B cell (primary cell): ENCODE measurements at regions not wholly inside any gene's neighbourhood (a gene's known extent, or its start where the extent isn't known, plus 50 kb on each side); places are given as distances from the start of the nearest gene placed in this dataset.

Experiments
- ATAC-seq: fragments of 200-7000 bp; cut with Tn5 transposase; one replicate; pipeline ENCODE4 v1.10.0; 2021; ENCODE audit warnings: low read depth, mild to moderate bottlenecking, moderate number of reproducible peaks, moderate library complexity
- CTCF ChIA-PET: fragments of 350-600 bp; sonication (Branson Sonifier 250); formaldehyde crosslinking; loops from one replicate; lab custom pipeline; 2021; ENCODE audit warnings: antibody characterized with exemption, inconsistent platforms; lab: Charles Lee
- POLR2A ChIA-PET: fragments of 350-600 bp; sonication (Branson Sonifier 250); formaldehyde crosslinking; loops from one replicate; lab custom pipeline; 2021; ENCODE audit warnings: antibody characterized with exemption; lab: Charles Lee
- DNase-seq: peaks from one replicate; pipeline ENCODE4 v3.0.0; 2013
- H2AFZ ChIP-seq: 2 replicates; pipeline ENCODE4 v1.6.1; 2012; ENCODE audit warnings: mild to moderate bottlenecking, low read depth, low read length; ENCODE audit not compliant: insufficient read depth, poor library complexity, severe bottlenecking
- H3K27ac ChIP-seq, 2 donors: 1 replicate in 1 of 2; 2 replicates in 1 of 2; pipeline ENCODE4 v1.5.1; 2012 to 2013; ENCODE audit warnings: low read length in 2 of 2, mild to moderate bottlenecking in 2 of 2, moderate library complexity in 1 of 2
- H3K27me3 ChIP-seq, 4 experiments: fragments of 200-600 bp in 1 of 4; sonication (generic) in 1 of 4; replicated peaks in 1 of 4; 1 replicate in 2 of 4; 2 replicates in 2 of 4; pipeline versions ENCODE4 v1.6.1 to v1.7.0; 2013 to 2016; ENCODE audit warnings: low read length in 3 of 4, mild to moderate bottlenecking in 2 of 4, mixed read lengths in 1 of 4, moderate library complexity in 1 of 4; ENCODE audit not compliant: insufficient read depth in 4 of 4, control insufficient read depth in 3 of 4; ENCODE audit errors: control extremely low read depth in 1 of 4
- H3K36me3 ChIP-seq, 2 experiments: replicated peaks in 1 of 2; 1 replicate in 1 of 2; 2 replicates in 1 of 2; pipeline versions ENCODE4 v1.6.1 to v1.7.1; 2013; ENCODE audit warnings: low read length in 1 of 2; ENCODE audit not compliant: insufficient read depth in 2 of 2, control insufficient read depth in 1 of 2; ENCODE audit errors: control extremely low read depth in 1 of 2, extremely low read depth in 1 of 2
- H3K4me1 ChIP-seq, 2 donors: fragments of 200-600 bp in 1 of 2; sonication (generic) in 1 of 2; 1 replicate in 1 of 2; 2 replicates in 1 of 2; pipeline versions ENCODE4 v1.5.1 to v1.6.1; 2013 to 2017; ENCODE audit warnings: low read length in 2 of 2; ENCODE audit not compliant: control insufficient read depth in 2 of 2, insufficient read depth in 2 of 2
- H3K4me2 ChIP-seq: replicated peaks from 2 replicates; pipeline ENCODE3; 2012; ENCODE audit warnings: mild to moderate bottlenecking, low read depth, low read length; ENCODE audit not compliant: poor library complexity, severe bottlenecking
- H3K4me3 ChIP-seq, 5 experiments: fragments of 200-600 bp in 1 of 5; sonication (generic) in 1 of 5; 1 replicate in 3 of 5; 2 replicates in 2 of 5; pipeline versions ENCODE4 v1.5.1 to v1.7.0; 2011 to 2016; ENCODE audit warnings: low read length in 4 of 5, mild to moderate bottlenecking in 4 of 5, low read depth in 2 of 5, control low read depth in 1 of 5, moderate library complexity in 1 of 5; ENCODE audit not compliant: insufficient read depth in 1 of 5; ENCODE audit errors: control extremely low read depth in 1 of 5, extremely low read depth in 1 of 5
- H3K79me2 ChIP-seq: fragments of 200-600 bp; sonication (generic); one replicate; pipeline ENCODE4 v1.6.0; 2016; ENCODE audit warnings: low read length; ENCODE audit not compliant: control insufficient read depth, insufficient read depth
- H3K9ac ChIP-seq: fragments of 200-600 bp; sonication (generic); 2 replicates; pipeline ENCODE4 v1.6.1; 2017; ENCODE audit warnings: mild to moderate bottlenecking, low read length, moderate library complexity
- H3K9me3 ChIP-seq, 3 donors: one replicate each; pipeline versions ENCODE4 v1.6.1 to v1.7.1; 2013; ENCODE audit warnings: low read length in 2 of 3; ENCODE audit not compliant: control insufficient read depth in 2 of 3, insufficient read depth in 1 of 3; ENCODE audit errors: control extremely low read depth in 1 of 3
- H4K20me1 ChIP-seq: 2 replicates; pipeline ENCODE4 v1.6.0; 2012; ENCODE audit warnings: mild to moderate bottlenecking, low read length; ENCODE audit not compliant: insufficient read depth, control insufficient read depth, poor library complexity, severe bottlenecking
- H3K27ac Mint-ChIP-seq: one replicate; pipeline ENCODE4 v1.8.0; 2021; ENCODE audit warnings: mixed read lengths
- H3K27me3 Mint-ChIP-seq: one replicate; pipeline ENCODE4 v1.8.0; 2021; ENCODE audit warnings: mixed read lengths
- H3K4me1 Mint-ChIP-seq: one replicate; pipeline ENCODE4 v1.8.0; 2021; ENCODE audit warnings: mixed read lengths
- H3K4me3 Mint-ChIP-seq: one replicate; pipeline ENCODE4 v1.8.0; 2021; ENCODE audit warnings: mixed read lengths
- H3K9me3 Mint-ChIP-seq: one replicate; pipeline ENCODE4 v1.8.0; 2022; ENCODE audit warnings: mixed read lengths; ENCODE audit not compliant: insufficient read depth
- EZH2 ChIP-seq: IDR thresholded peaks from 2 replicates; pipeline ENCODE4 v1.6.1; 2012; ENCODE audit warnings: borderline replicate concordance, low read depth, mild to moderate bottlenecking, moderate library complexity, low read length; ENCODE audit not compliant: insufficient read depth, poor library complexity, severe bottlenecking
- WGBS: methylation state at CpG from one replicate; pipeline ENCODE4 v1.1.5; 2013; ENCODE audit warnings: missing lambda C conversion rate; ENCODE audit not compliant: insufficient coverage; 5-methylcytosine and 5-hydroxymethylcytosine counted together
- intact Hi-C: fragments of 100-400 bp; cut with micrococcal nuclease; formaldehyde crosslinking; loops from one replicate; pipeline ENCODE4 v1.10.0; 2022
- TF ChIP-seq, protein P1 (sequence below): fragments of 200-600 bp; IDR thresholded peaks from one replicate; pipeline ENCODE4 v1.8.0; 2022; ENCODE audit warnings: antibody characterized with exemption, mild to moderate bottlenecking

DNA sequence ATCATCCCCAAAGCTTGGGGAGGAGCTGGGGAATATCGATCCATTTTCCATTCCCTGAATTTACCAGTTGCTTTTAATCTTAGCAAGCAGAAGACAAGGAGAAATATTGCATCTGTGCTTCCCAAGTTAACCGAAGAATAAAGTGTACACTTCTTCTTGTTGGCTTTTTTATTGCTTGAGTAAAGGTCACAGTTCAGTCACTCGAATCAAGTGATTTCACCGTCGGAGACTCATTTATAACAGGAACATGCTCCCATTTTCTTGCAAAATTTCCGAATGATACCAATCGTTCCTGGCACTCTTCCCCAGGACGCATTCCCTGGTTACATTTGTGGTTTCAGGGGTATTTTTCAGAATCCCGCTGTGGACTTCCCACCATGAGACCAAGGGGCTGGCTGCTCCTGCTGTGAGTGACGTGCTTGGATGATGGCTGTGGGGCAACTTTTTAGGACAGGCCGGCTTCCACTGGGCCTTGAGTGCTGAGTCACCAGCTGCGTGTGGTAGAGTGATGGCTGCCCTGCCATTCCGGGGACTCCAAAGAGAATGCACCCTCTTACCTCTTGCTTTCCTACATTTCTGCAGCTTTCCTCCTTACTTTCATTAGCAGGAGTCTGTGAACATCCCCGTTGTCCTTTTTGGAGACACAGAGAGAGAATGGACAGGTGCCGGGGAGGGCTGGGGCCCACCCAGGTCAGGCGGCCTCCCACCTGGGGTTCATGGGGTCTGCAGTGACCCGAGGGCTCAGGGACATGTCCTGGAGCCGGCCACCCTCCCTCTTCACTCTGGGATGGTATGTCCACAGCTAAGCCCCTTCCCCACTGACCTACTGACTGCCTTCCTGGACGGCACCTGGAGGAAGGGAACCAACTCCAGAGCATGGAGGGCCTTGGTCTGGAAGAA lies 60.7 kb upstream of the HDAC4 start:
- no peak for ATAC-seq
- Histone ChIP-seq H3K4me2 (no peak overlapping the region), H3K9me3 (no peaks in the 10 kb centered on the region), H3K4me3 (no peak overlapping the region), H3K4me1 (no peaks in the 10 kb centered on the region), H2AFZ (no peak overlapping the region), H3K79me2 (no peaks in the 10 kb centered on the region), H3K27me3 (peaks cover 0 to 9% (median 0%) of the 10 kb centered on the region in 4 experiments), H3K36me3 (no peaks in the 10 kb centered on the region), H3K27ac (no peak overlapping the region), H3K9ac (no peak overlapping the region), H4K20me1 (no peaks in the 10 kb centered on the region)
- Mint-ChIP-seq H3K4me3 (no peak overlapping the region), H3K27me3 (peaks cover 11% of the 10 kb centered on the region), H3K9me3 (no peaks in the 10 kb centered on the region), H3K4me1 (no peaks in the 10 kb centered on the region), H3K27ac (no peak overlapping the region)
- CTCF ChIA-PET, result no interaction called here
- intact Hi-C loops, result no loop called here
- POLR2A ChIA-PET, result no interaction called here
- no peak for DNase-seq
- TF ChIP-seq, protein P1, sequence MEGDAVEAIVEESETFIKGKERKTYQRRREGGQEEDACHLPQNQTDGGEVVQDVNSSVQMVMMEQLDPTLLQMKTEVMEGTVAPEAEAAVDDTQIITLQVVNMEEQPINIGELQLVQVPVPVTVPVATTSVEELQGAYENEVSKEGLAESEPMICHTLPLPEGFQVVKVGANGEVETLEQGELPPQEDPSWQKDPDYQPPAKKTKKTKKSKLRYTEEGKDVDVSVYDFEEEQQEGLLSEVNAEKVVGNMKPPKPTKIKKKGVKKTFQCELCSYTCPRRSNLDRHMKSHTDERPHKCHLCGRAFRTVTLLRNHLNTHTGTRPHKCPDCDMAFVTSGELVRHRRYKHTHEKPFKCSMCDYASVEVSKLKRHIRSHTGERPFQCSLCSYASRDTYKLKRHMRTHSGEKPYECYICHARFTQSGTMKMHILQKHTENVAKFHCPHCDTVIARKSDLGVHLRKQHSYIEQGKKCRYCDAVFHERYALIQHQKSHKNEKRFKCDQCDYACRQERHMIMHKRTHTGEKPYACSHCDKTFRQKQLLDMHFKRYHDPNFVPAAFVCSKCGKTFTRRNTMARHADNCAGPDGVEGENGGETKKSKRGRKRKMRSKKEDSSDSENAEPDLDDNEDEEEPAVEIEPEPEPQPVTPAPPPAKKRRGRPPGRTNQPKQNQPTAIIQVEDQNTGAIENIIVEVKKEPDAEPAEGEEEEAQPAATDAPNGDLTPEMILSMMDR, result no peak
- TF ChIP-seq EZH2, result no peak
- 94% methylated on average over 11 of the region's 19 CpGs for WGBS

DNA sequence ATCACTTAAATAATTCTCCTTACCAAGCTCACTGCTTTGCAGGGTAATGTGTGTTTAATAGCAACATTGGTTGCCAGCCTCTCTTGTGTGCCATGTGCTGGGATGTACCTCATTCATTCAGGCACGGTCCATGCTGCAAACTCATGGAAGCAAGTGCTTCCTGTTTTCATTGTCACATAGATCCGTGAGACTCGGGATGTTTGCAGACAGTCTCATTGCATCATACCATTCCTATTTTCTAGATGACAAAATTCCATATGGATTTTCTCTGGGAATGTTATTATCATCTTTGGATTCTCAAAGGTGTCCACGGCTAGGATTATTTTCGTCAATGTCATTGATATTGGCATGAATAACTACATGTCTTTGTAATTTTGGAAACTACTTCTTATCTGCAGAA lies 60.0 kb upstream of the HDAC4 start:
- Mint-ChIP-seq H3K27ac (no peak overlapping the region), H3K27me3 (peaks cover 19% of the 10 kb centered on the region), H3K9me3 (no peaks in the 10 kb centered on the region), H3K4me1 (no peaks in the 10 kb centered on the region), H3K4me3 (no peak overlapping the region)
- no peaks in the 10 kb centered on the region for H4K20me1 ChIP-seq
- intact Hi-C loops, result no loop called here
- H3K4me1 ChIP-seq, result no peaks in the 10 kb centered on the region
- ChIA-PET POLR2A (no interaction called here), CTCF (no interaction called here)
- peaks cover 0 to 9% (median 0%) of the 10 kb centered on the region in 4 experiments for H3K27me3 ChIP-seq
- no peaks in the 10 kb centered on the region for H3K79me2 ChIP-seq
- ATAC-seq (no peak), DNase-seq (no peak)
- WGBS, result 58% methylated on average over 2 of the region's 5 CpGs
- no peaks in the 10 kb centered on the region for H3K36me3 ChIP-seq
- H3K4me2 ChIP-seq, result no peak overlapping the region
- H3K4me3 ChIP-seq, result no peak overlapping the region
- H3K27ac ChIP-seq, result no peak overlapping the region
- H2AFZ ChIP-seq, result no peak overlapping the region
- peaks cover 0 to 1% (median 0%) of the 10 kb centered on the region in 3 donors for H3K9me3 ChIP-seq
- H3K9ac ChIP-seq, result no peak overlapping the region
- TF ChIP-seq, protein P1, result no peak
- TF ChIP-seq EZH2, result no peak
